Psoas muscle (tissue), 7 donors: ENCODE measurements at regions not wholly inside any gene's neighbourhood (a gene's known extent, or its start where the extent isn't known, plus 50 kb on each side); places are given as distances from the start of the nearest gene placed in this dataset.

ENCODE experiments used
- ATAC-seq, 4 donors: fragments of 200-7000 bp; cut with Tn5 transposase; one replicate each; pipeline ENCODE4 v1.9.1; 2020; ENCODE audit warnings: moderate library complexity in 3 of 4, mild to moderate bottlenecking in 2 of 4
- DNase-seq, 2 donors: peaks; one replicate each; pipeline ENCODE4 v3.0.0-alpha.2; 2020
- H3K27ac ChIP-seq: fragments of 200-600 bp; one replicate; pipeline ENCODE4 v1.8.0; 2022
- H3K27me3 ChIP-seq, 3 donors: fragments of 200-600 bp in 1 of 3; one replicate each; pipeline versions ENCODE4 v1.6.1 to v1.8.0; 2013 to 2022; ENCODE audit warnings: low read length in 2 of 3, mild to moderate bottlenecking in 2 of 3, moderate library complexity in 1 of 3; ENCODE audit not compliant: insufficient read depth in 3 of 3
- H3K36me3 ChIP-seq, 2 donors: fragments of 200-600 bp in 1 of 2; one replicate each; pipeline versions ENCODE4 v1.6.1 to v1.8.0; 2013 to 2022; ENCODE audit warnings: low read depth in 1 of 2, mild to moderate bottlenecking in 1 of 2, moderate library complexity in 1 of 2; ENCODE audit not compliant: insufficient read depth in 1 of 2
- H3K4me1 ChIP-seq: fragments of 200-600 bp; one replicate; pipeline ENCODE4 v1.8.0; 2022
- H3K4me3 ChIP-seq: fragments of 200-600 bp; one replicate; pipeline ENCODE4 v1.8.0; 2022; ENCODE audit warnings: mild to moderate bottlenecking
- H3K9me3 ChIP-seq: fragments of 200-600 bp; one replicate; pipeline ENCODE4 v1.8.0; 2022
- CTCF ChIP-seq: fragments of 200-600 bp; IDR thresholded peaks from one replicate; pipeline ENCODE4 v1.8.0; 2022; ENCODE audit warnings: antibody characterized with exemption
- WGBS, 3 donors: extraction: QIAGEN DNeasy Blood & Tissue Kit; methylation state at CpG; one replicate each; pipeline versions ENCODE4 v1.1.6 to v1.1.7; 2013; 5-methylcytosine and 5-hydroxymethylcytosine counted together
- intact Hi-C, 2 donors: fragments of 100-400 bp; cut with DNase I; formaldehyde crosslinking; loops; one replicate each; pipeline versions ENCODE4 v1.11.0 to v1.14.2; 2022
- donor health status: healthy with polysubstance abuse.
- donor health status: DM: no; HTN: no; CAD: no; lungs with moderate emphysema.
- donor health status: Bipolar disorder and iron deficiency.
- donor health status: healthy.
- donor health status: DM: yes; HTN: yes; CAD: no.
- donor health status: DM: no; HTN: no; CAD: no.
- donor health status: DM: yes; HTN: yes; CAD: no.

- no peak overlapping the region for H3K4me3 ChIP-seq
- no peak for TF ChIP-seq CTCF
Measured at GRCh38 chr5:117671551-117671950, 1096.9 kb upstream of the SEMA6A start.

GRCh38 chr5:117667105-117667504, 1092.5 kb upstream of the SEMA6A start:
- intact Hi-C loops = no loop called here
- ATAC-seq (no peak), DNase-seq (no peak)
- H3K36me3 ChIP-seq = no peaks in the 10 kb centered on the region
- WGBS, 3 donors = 62 to 81% (median 65%) methylated on average over 3 of the region's 3 CpGs
- TF ChIP-seq CTCF = no peak
- H3K27me3 ChIP-seq = no peaks in the 10 kb centered on the region
- H3K27ac ChIP-seq = no peak overlapping the region
- H3K4me3 ChIP-seq = no peak overlapping the region
- no peaks in the 10 kb centered on the region for H3K4me1 ChIP-seq
- H3K9me3 ChIP-seq = no peaks in the 10 kb centered on the region

More at GRCh38 chr5:117671551-117671950, 1096.9 kb upstream of the SEMA6A start:
- ATAC-seq (no peak), DNase-seq (no peak)
- 80 to 86% (median 83%) methylated on average over 1 of the region's 1 CpG for WGBS, 3 donors
- Histone ChIP-seq H3K4me1 (no peaks in the 10 kb centered on the region), H3K27ac (no peak overlapping the region), H3K27me3 (no peaks in the 10 kb centered on the region), H3K36me3 (no peaks in the 10 kb centered on the region), H3K9me3 (no peaks in the 10 kb centered on the region)
- intact Hi-C loops = no loop called here

GRCh38 chr5:117665121-117665520, 1090.5 kb upstream of the SEMA6A start:
- no peaks in the 10 kb centered on the region for H3K36me3 ChIP-seq
- no peak overlapping the region for H3K27ac ChIP-seq
- ATAC-seq = no peak
- 72 to 74% (median 74%) methylated on average over 1 of the region's 1 CpG for WGBS, 3 donors
- TF ChIP-seq CTCF = no peak
- DNase-seq = no peak
- no peaks in the 10 kb centered on the region for H3K4me1 ChIP-seq
- H3K27me3 ChIP-seq = no peaks in the 10 kb centered on the region
- intact Hi-C loops = no loop called here
- H3K9me3 ChIP-seq = no peaks in the 10 kb centered on the region
- no peak overlapping the region for H3K4me3 ChIP-seq

- no peaks in the 10 kb centered on the region for H3K36me3 ChIP-seq
- no peak for ATAC-seq
- H3K4me1 ChIP-seq = no peaks in the 10 kb centered on the region
- no peaks in the 10 kb centered on the region for H3K27me3 ChIP-seq
- no peak overlapping the region for H3K27ac ChIP-seq
- H3K4me3 ChIP-seq = no peak overlapping the region
- TF ChIP-seq CTCF = no peak
- WGBS, 3 donors = 46 to 59% (median 56%) methylated on average over 2 of the region's 2 CpGs
- H3K9me3 ChIP-seq = no peaks in the 10 kb centered on the region
- intact Hi-C loops = no loop called here
- DNase-seq = no peak
Measured at GRCh38 chr5:117662361-117662760, 1087.7 kb upstream of the SEMA6A start.

GRCh38 chr5:117657541-117657940, 1082.9 kb upstream of the SEMA6A start:
- DNase-seq (no peak), ATAC-seq (no peak)
- no peak overlapping the region for H3K4me3 ChIP-seq
- intact Hi-C loops = loop anchor here in 1 of 2 donors (5.0 kb wide), 1 partner anchor 1290 kb away; no protein-coding TSS in a partner anchor
- H3K9me3 ChIP-seq = no peaks in the 10 kb centered on the region
- no peak for TF ChIP-seq CTCF
- H3K36me3 ChIP-seq = no peaks in the 10 kb centered on the region
- H3K27me3 ChIP-seq = no peaks in the 10 kb centered on the region
- H3K4me1 ChIP-seq = no peaks in the 10 kb centered on the region
- WGBS, 3 donors = 23 to 32% (median 24%) methylated on average over 1 of the region's 1 CpG
- no peak overlapping the region for H3K27ac ChIP-seq
